Sigmoid colon (tissue), 4 donors: ENCODE measurements at regions not wholly inside any gene's neighbourhood (a gene's known extent, or its start where the extent isn't known, plus 50 kb on each side); places are given as distances from the start of the nearest gene placed in this dataset.

ENCODE experiments used
- EP300 ChIP-seq, 4 donors: sonication (generic); formaldehyde crosslinking; IDR thresholded peaks; one replicate each; pipeline ENCODE4 v1.6.1; 2017; ENCODE audit warnings: antibody characterized with exemption in 4 of 4
- POLR2A ChIP-seq, 2 donors: fragments of 450-650 bp; IDR thresholded peaks; one replicate each; pipeline ENCODE4 v1.6.1; 2016; ENCODE audit warnings: antibody characterized with exemption in 2 of 2, mild to moderate bottlenecking in 2 of 2, moderate library complexity in 2 of 2
- POLR2AphosphoS5 ChIP-seq, 4 donors: sonication (generic); formaldehyde crosslinking; IDR thresholded peaks; one replicate each; pipeline ENCODE4 v1.6.1; 2017; ENCODE audit warnings: antibody characterized with exemption in 4 of 4
- TF ChIP-seq, protein P1 (sequence below), 4 experiments: fragments of 450-650 bp in 3 of 4; fragments of 200-600 bp in 1 of 4; IDR thresholded peaks; one replicate each; pipeline ENCODE4 v1.5.1; 2016 to 2019; ENCODE audit warnings: antibody characterized with exemption in 4 of 4, mild to moderate bottlenecking in 3 of 4, moderate library complexity in 2 of 4

DNA sequence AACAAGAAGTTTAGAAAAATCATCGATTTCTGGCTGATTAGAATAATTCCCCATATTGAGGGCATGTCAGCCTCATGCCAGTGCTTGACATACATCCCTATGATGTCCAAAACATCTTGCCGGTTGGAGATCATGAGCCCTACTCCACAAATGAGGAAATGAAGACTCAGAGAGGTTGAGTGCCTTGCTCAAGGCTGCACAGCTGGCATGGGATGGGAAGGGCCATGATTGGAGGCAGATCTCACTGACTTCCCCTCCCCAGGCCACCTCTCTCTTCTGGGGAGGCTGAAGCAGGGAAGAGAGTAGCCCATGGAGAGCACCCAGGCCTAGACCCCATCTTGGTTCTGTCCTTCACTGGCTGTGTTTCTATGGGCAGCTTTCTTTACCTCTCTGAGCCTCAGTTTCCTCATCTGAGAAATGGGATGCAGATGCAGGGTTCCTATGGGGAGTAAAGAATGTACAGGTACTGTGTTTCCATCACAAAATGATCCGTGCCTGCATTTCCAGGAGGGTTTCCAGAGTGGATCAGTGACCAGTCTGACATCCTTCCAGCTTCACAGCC is 145.7 kb downstream of the SYF2 start:
- TF ChIP-seq POLR2A (IDR thresholded peaks at IDR 0.05) (no peak), EP300 (IDR thresholded peaks at IDR 0.05) (no peak), POLR2AphosphoS5 (IDR thresholded peaks at IDR 0.05) (no peak)
- TF ChIP-seq, protein P1, sequence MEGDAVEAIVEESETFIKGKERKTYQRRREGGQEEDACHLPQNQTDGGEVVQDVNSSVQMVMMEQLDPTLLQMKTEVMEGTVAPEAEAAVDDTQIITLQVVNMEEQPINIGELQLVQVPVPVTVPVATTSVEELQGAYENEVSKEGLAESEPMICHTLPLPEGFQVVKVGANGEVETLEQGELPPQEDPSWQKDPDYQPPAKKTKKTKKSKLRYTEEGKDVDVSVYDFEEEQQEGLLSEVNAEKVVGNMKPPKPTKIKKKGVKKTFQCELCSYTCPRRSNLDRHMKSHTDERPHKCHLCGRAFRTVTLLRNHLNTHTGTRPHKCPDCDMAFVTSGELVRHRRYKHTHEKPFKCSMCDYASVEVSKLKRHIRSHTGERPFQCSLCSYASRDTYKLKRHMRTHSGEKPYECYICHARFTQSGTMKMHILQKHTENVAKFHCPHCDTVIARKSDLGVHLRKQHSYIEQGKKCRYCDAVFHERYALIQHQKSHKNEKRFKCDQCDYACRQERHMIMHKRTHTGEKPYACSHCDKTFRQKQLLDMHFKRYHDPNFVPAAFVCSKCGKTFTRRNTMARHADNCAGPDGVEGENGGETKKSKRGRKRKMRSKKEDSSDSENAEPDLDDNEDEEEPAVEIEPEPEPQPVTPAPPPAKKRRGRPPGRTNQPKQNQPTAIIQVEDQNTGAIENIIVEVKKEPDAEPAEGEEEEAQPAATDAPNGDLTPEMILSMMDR (IDR thresholded peaks at IDR 0.05): no peak
